HEK293 (cell line): ENCODE measurements at regions not wholly inside any gene's neighbourhood (a gene's known extent, or its start where the extent isn't known, plus 50 kb on each side); places are given as distances from the start of the nearest gene placed in this dataset.

Source experiments
- CTCF ChIA-PET: fragments of 350-600 bp; formaldehyde crosslinking; extraction: SDS; loops from one replicate; lab custom pipeline; 2021; ENCODE audit warnings: antibody characterized with exemption; lab: Yijun Ruan, JAX
- POLR2A ChIA-PET: fragments of 300-600 bp; formaldehyde crosslinking; extraction: SDS; loops from one replicate; lab custom pipeline; 2020; ENCODE audit warnings: antibody characterized with exemption, inconsistent platforms; lab: Yijun Ruan, JAX
- H3K27ac ChIP-seq: fragments of 200-500 bp; sonication (Bioruptor generic); 2 replicates; pipeline ENCODE4 v1.5.1; 2014; ENCODE audit warnings: low read depth, low read length, control low read depth, inconsistent platforms; ENCODE audit errors: extremely low read depth
- H3K36me3 ChIP-seq, 2 experiments: fragments of 200-500 bp in 1 of 2; sonication (Bioruptor generic) in 1 of 2; 1 replicate in 1 of 2; 2 replicates in 1 of 2; pipeline ENCODE4 v1.5.1; 2014 to 2017; ENCODE audit warnings: inconsistent platforms in 2 of 2, low read length in 2 of 2; ENCODE audit not compliant: control insufficient read depth in 2 of 2, insufficient read depth in 1 of 2
- H3K4me1 ChIP-seq: fragments of 200-500 bp; sonication (Bioruptor generic); 2 replicates; pipeline ENCODE4 v1.5.1; 2014; ENCODE audit warnings: mild to moderate bottlenecking, low read length, inconsistent platforms; ENCODE audit not compliant: control insufficient read depth, insufficient read depth
- H3K4me3 ChIP-seq: 2 replicates; pipeline ENCODE4 v1.5.1; 2011; ENCODE audit warnings: low read depth, mild to moderate bottlenecking, control low read depth, low read length, moderate library complexity
- H3K9me3 ChIP-seq: fragments of 200-500 bp; sonication (Bioruptor generic); 2 replicates; pipeline ENCODE4 v1.5.1; 2014; ENCODE audit warnings: low read depth, low read length, inconsistent platforms; ENCODE audit not compliant: control insufficient read depth, insufficient read depth
- CTCF ChIP-seq: fragments of 450-650 bp; formaldehyde crosslinking; IDR thresholded peaks from 2 replicates; pipeline ENCODE4 v1.5.1; 2016; ENCODE audit warnings: missing biosample characterization, missing genetic modification characterization
- HOXC10 ChIP-seq: sonication (generic); formaldehyde crosslinking; IDR thresholded peaks from 2 replicates; pipeline ENCODE4 v1.8.1; 2023; ENCODE audit warnings: mild to moderate bottlenecking, missing genetic modification reagents
- HOXD13 ChIP-seq: sonication (generic); formaldehyde crosslinking; IDR thresholded peaks from 2 replicates; pipeline ENCODE4 v1.8.0; 2022; ENCODE audit warnings: missing genetic modification reagents, borderline replicate concordance
- PRDM4 ChIP-seq: fragments of 450-650 bp; formaldehyde crosslinking; IDR thresholded peaks from 2 replicates; pipeline ENCODE4 v1.5.1; 2017; ENCODE audit warnings: missing biosample characterization, missing genetic modification characterization
- SP7 ChIP-seq: fragments of 450-650 bp; formaldehyde crosslinking; IDR thresholded peaks from 2 replicates; pipeline ENCODE4 v1.5.1; 2016; ENCODE audit warnings: missing biosample characterization, missing genetic modification characterization
- ZBTB11 ChIP-seq: fragments of 450-650 bp; formaldehyde crosslinking; conservative IDR thresholded peaks from 2 replicates; pipeline ENCODE4 v1.5.1; 2016; ENCODE audit warnings: low read depth, missing biosample characterization, missing genetic modification characterization
- ZBTB17 ChIP-seq: fragments of 450-650 bp; formaldehyde crosslinking; IDR thresholded peaks from 2 replicates; pipeline ENCODE4 v1.5.1; 2016; ENCODE audit warnings: missing biosample characterization, missing genetic modification characterization
- ZEB2 ChIP-seq: fragments of 450-650 bp; formaldehyde crosslinking; IDR thresholded peaks from 2 replicates; pipeline ENCODE4 v1.5.1; 2016; ENCODE audit warnings: missing biosample characterization, missing genetic modification characterization
- ZNF112 ChIP-seq: fragments of 450-650 bp; formaldehyde crosslinking; IDR thresholded peaks from 2 replicates; pipeline ENCODE4 v1.5.0; 2017; ENCODE audit warnings: missing biosample characterization, missing genetic modification characterization
- ZNF114 ChIP-seq: fragments of 450-650 bp; formaldehyde crosslinking; IDR thresholded peaks from 2 replicates; pipeline ENCODE4 v1.5.0; 2017; ENCODE audit warnings: missing biosample characterization, missing genetic modification characterization
- ZNF175 ChIP-seq: fragments of 450-650 bp; formaldehyde crosslinking; IDR thresholded peaks from 2 replicates; pipeline ENCODE4 v1.5.1; 2016; ENCODE audit warnings: missing biosample characterization, missing genetic modification characterization
- ZNF18 ChIP-seq: fragments of 450-650 bp; formaldehyde crosslinking; IDR thresholded peaks from 2 replicates; pipeline ENCODE4 v1.5.1; 2016; ENCODE audit warnings: missing biosample characterization, missing genetic modification characterization
- ZNF2 ChIP-seq: fragments of 450-650 bp; formaldehyde crosslinking; IDR thresholded peaks from 2 replicates; pipeline ENCODE4 v1.5.1; 2016; ENCODE audit warnings: missing biosample characterization, missing genetic modification characterization
- ZNF654 ChIP-seq: fragments of 450-650 bp; formaldehyde crosslinking; IDR thresholded peaks from 2 replicates; pipeline ENCODE4 v1.5.1; 2016; ENCODE audit warnings: low read depth, missing biosample characterization, missing genetic modification characterization
- ZNF664 ChIP-seq: fragments of 450-650 bp; formaldehyde crosslinking; IDR thresholded peaks from 2 replicates; pipeline ENCODE4 v1.5.1; 2016; ENCODE audit warnings: missing biosample characterization, missing genetic modification characterization
- ZNF830 ChIP-seq: fragments of 450-650 bp; IDR thresholded peaks from 2 replicates; pipeline ENCODE4 v1.5.0; 2018; ENCODE audit warnings: missing biosample characterization, missing genetic modification characterization, low read depth, mild to moderate bottlenecking, moderate library complexity

- no peaks in the 10 kb centered on the region for H3K36me3 ChIP-seq
- TF ChIP-seq HOXD13 (CRISPR knock-in tag): no peak
- TF ChIP-seq ZNF830: no peak
- no peak for TF ChIP-seq ZNF175 (tag by site-specific recombination)
- no peak for TF ChIP-seq ZBTB11 (tag by site-specific recombination)
- TF ChIP-seq SP7 (tag by site-specific recombination): no peak
- no peak for TF ChIP-seq ZNF114 (tag by site-specific recombination)
- TF ChIP-seq, all 188 proteins: peak for 0
- no peak overlapping the region for H3K27ac ChIP-seq
- ChIA-PET CTCF (interaction anchor here (0.8 to 6.0 kb wide), 3 partner anchors 856 to 893 kb away, joined by 3 to 19 read pairs (median 4); no protein-coding TSS in a partner anchor), POLR2A (no interaction called here)
- H3K4me1 ChIP-seq: no peaks in the 10 kb centered on the region; the same call in 1 of the 2 replicates
- H3K4me3 ChIP-seq: no peak overlapping the region
- H3K9me3 ChIP-seq: no peaks in the 10 kb centered on the region
These were observed 78.5 kb downstream of the C7orf25 start for GRCh38 chr7:42833411-42833810.

GRCh38 chr7:42832667-42833066 lies 79.2 kb downstream of the C7orf25 start:
- Histone ChIP-seq H3K9me3 (no peaks in the 10 kb centered on the region), H3K4me3 (no peak overlapping the region), H3K27ac (no peak overlapping the region), H3K36me3 (no peaks in the 10 kb centered on the region), H3K4me1 (no peaks in the 10 kb centered on the region; the same call in 1 of the 2 replicates)
- CTCF ChIA-PET: interaction anchor here (0.6 to 6.0 kb wide), 8 partner anchors 8 to 892 kb away, joined by 3 to 19 read pairs (median 3); no protein-coding TSS in a partner anchor
- TF ChIP-seq HOXC10 (CRISPR knock-in tag) (no peak), PRDM4 (peak; percentile 51; the same call in 1 of the 2 replicates)
- POLR2A ChIA-PET: no interaction called here

- no peak overlapping the region for H3K27ac ChIP-seq
- POLR2A ChIA-PET: interaction anchor here (1.5 kb wide), 1 partner anchor 594 kb away, joined by 3 read pairs; no protein-coding TSS in a partner anchor
- H3K9me3 ChIP-seq: no peaks in the 10 kb centered on the region
- H3K4me3 ChIP-seq: no peak overlapping the region
- TF ChIP-seq CTCF (peak; percentile 58), ZEB2 (tag by site-specific recombination) (no peak), ZNF2 (0 out of 2 replicates have a peak, but pooled peaks have one; percentile 10), ZNF112 (peak; percentile 22; the same call in 1 of the 2 replicates), ZBTB17 (tag by site-specific recombination) (peak; percentile 81), ZNF18 (tag by site-specific recombination) (0 out of 2 replicates have a peak, but pooled peaks have one; percentile 29), ZNF654 (peak; percentile 85), ZNF664 (no peak)
- no peaks in the 10 kb centered on the region for H3K36me3 ChIP-seq
- H3K4me1 ChIP-seq: no peaks in the 10 kb centered on the region; the same call in 1 of the 2 replicates
- CTCF ChIA-PET: interaction anchor here (0.5 to 6.0 kb wide), 15 partner anchors 9 to 904 kb away, joined by 3 to 19 read pairs (median 3); no protein-coding TSS in a partner anchor
These were observed 80.0 kb downstream of the C7orf25 start for GRCh38 chr7:42831718-42832522.
